Activated CD8-positive, alpha-beta T cell treated with anti-CD3 and anti-CD28 coated beads for 36 hours (primary cell): ENCODE measurements at regions not wholly inside any gene's neighbourhood (a gene's known extent, or its start where the extent isn't known, plus 50 kb on each side); places are given as distances from the start of the nearest gene placed in this dataset. TPM values are rescaled to one million over a fixed set of nuclear protein-coding genes. Genes with fewer than 3 reads are reported as not detected.
"Not testable (repeated sequence)": the region's sequence is repeated elsewhere in the genome, so short reads cannot be mapped to it uniquely, and the experiment has no call there.

Experiments used
- ATAC-seq: fragments of 200-7000 bp; cut with Tn5 transposase; one replicate; pipeline ENCODE4 v1.10.0; 2021; ENCODE audit warnings: mild to moderate bottlenecking, moderate library complexity
- CTCF ChIA-PET: fragments of 350-600 bp; sonication (Branson Sonifier 250); formaldehyde crosslinking; loops from one replicate; lab custom pipeline; 2021; ENCODE audit warnings: antibody characterized with exemption; lab: Charles Lee
- POLR2A ChIA-PET: fragments of 350-600 bp; sonication (Branson Sonifier 250); formaldehyde crosslinking; loops from one replicate; lab custom pipeline; 2021; ENCODE audit warnings: antibody characterized with exemption; lab: Charles Lee
- DNase-seq: peaks from one replicate; pipeline ENCODE4 v3.0.0-alpha.2; 2020
- H3K27ac Mint-ChIP-seq: one replicate; pipeline ENCODE4 v1.8.0; 2021; ENCODE audit warnings: mild to moderate bottlenecking, mixed read lengths
- H3K27me3 Mint-ChIP-seq: one replicate; pipeline ENCODE4 v1.8.0; 2021; ENCODE audit warnings: mixed read lengths
- H3K36me3 Mint-ChIP-seq: one replicate; pipeline ENCODE4 v1.8.0; 2021; ENCODE audit warnings: low read depth, mixed read lengths
- H3K4me1 Mint-ChIP-seq: one replicate; pipeline ENCODE4 v1.8.0; 2021; ENCODE audit warnings: low read depth, mixed read lengths
- H3K4me3 Mint-ChIP-seq: one replicate; pipeline ENCODE4 v1.8.0; 2021; ENCODE audit warnings: mild to moderate bottlenecking, moderate library complexity, mixed read lengths
- H3K9me3 Mint-ChIP-seq: one replicate; pipeline ENCODE4 v1.8.0; 2021; ENCODE audit warnings: mixed read lengths
- intact Hi-C: fragments of 100-400 bp; cut with micrococcal nuclease; formaldehyde crosslinking; loops from one replicate; pipeline ENCODE4 v1.10.0; 2022
- microRNA-seq: library from miRNA; unstranded; fragments of <30 nt; microRNA quantifications from one replicate; pipeline ENCODE4 v1.2.0, GENCODE V29; 2022; ENCODE audit warnings: borderline microRNAs expressed, borderline replicate concordance
- TF ChIP-seq, protein P1 (sequence below): fragments of 200-600 bp; IDR thresholded peaks from one replicate; pipeline ENCODE4 v1.8.0; 2022; ENCODE audit warnings: antibody characterized with exemption, mild to moderate bottlenecking

DNA sequence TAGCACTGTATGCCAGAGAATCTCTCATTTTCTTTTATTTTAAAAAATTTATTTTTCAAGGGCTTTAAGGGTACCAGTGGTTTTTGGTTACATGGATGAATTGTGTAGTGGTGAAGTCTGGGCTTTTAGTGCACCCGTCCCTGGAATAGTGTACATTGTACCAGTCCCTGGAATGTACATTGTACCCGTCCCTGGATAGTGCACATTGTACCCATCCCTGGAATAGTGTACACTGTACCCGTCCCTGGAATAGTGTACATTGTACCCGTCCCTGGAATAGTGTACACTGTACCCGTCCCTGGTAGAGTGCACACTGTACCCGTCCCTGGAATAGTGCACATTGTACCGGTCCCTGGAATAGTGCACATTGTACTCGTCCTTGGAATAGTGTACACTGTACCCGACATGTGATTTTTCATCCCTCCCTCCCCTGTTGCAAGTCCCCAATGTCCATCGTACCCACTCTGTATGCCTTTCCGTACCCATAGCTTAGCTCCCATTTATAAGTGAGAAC is 56.1 kb upstream of the HELT start:
- TF ChIP-seq, protein P1, sequence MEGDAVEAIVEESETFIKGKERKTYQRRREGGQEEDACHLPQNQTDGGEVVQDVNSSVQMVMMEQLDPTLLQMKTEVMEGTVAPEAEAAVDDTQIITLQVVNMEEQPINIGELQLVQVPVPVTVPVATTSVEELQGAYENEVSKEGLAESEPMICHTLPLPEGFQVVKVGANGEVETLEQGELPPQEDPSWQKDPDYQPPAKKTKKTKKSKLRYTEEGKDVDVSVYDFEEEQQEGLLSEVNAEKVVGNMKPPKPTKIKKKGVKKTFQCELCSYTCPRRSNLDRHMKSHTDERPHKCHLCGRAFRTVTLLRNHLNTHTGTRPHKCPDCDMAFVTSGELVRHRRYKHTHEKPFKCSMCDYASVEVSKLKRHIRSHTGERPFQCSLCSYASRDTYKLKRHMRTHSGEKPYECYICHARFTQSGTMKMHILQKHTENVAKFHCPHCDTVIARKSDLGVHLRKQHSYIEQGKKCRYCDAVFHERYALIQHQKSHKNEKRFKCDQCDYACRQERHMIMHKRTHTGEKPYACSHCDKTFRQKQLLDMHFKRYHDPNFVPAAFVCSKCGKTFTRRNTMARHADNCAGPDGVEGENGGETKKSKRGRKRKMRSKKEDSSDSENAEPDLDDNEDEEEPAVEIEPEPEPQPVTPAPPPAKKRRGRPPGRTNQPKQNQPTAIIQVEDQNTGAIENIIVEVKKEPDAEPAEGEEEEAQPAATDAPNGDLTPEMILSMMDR: no peak
- POLR2A ChIA-PET: no interaction called here
- peaks cover 3% of the 10 kb centered on the region for H3K9me3 Mint-ChIP-seq

GRCh38 chr4:184965230-184966050 is 52.9 kb upstream of the HELT start:
- CTCF ChIA-PET, H3K27me3 Mint-ChIP-seq, H3K36me3 Mint-ChIP-seq, ATAC-seq, POLR2A ChIA-PET, H3K4me1 Mint-ChIP-seq, intact Hi-C loops, H3K9me3 Mint-ChIP-seq: not testable (repeated sequence)
- peak; percentile 34 for DNase-seq
- peak overlapping the region; percentile 73 for H3K4me3 Mint-ChIP-seq
- H3K27ac Mint-ChIP-seq: peak overlapping the region; percentile 90

More for the DNA sequence above, 56.1 kb upstream of the HELT start:
- intact Hi-C loops: no loop called here
- H3K4me3 Mint-ChIP-seq: no peak overlapping the region
- peaks cover 4% of the 10 kb centered on the region for H3K36me3 Mint-ChIP-seq
- DNase-seq (no peak), ATAC-seq (no peak)
- H3K27ac Mint-ChIP-seq: no peak overlapping the region
- H3K27me3 Mint-ChIP-seq: peaks cover 5% of the 10 kb centered on the region
- peaks cover 2% of the 10 kb centered on the region for H3K4me1 Mint-ChIP-seq
- CTCF ChIA-PET: no interaction called here

GRCh38 chr4:184966051-184966691 is 52.1 kb upstream of the HELT start:
- H3K36me3 Mint-ChIP-seq, H3K4me1 Mint-ChIP-seq, intact Hi-C loops, H3K4me3 Mint-ChIP-seq, H3K27me3 Mint-ChIP-seq, CTCF ChIA-PET, POLR2A ChIA-PET, H3K9me3 Mint-ChIP-seq, H3K27ac Mint-ChIP-seq, ATAC-seq: not testable (repeated sequence)
- DNase-seq: peak; percentile 39

GRCh38 chr4:184967699-184968098 is 50.6 kb upstream of the HELT start:
- Mint-ChIP-seq H3K9me3 (peaks cover 18% of the 10 kb centered on the region), H3K4me3 (peak overlapping the region; percentile 65), H3K27ac (peak overlapping the region; percentile 83)
- POLR2A ChIA-PET, CTCF ChIA-PET, H3K4me1 Mint-ChIP-seq, H3K36me3 Mint-ChIP-seq, H3K27me3 Mint-ChIP-seq, intact Hi-C loops: not testable (repeated sequence)
- ATAC-seq: peak; percentile 28
- peak; percentile 43 for DNase-seq

GRCh38 chr4:184968366-184968765 is 49.9 kb upstream of the HELT start:
- H3K4me1 Mint-ChIP-seq: peaks cover 5% of the 10 kb centered on the region
- POLR2A ChIA-PET: no interaction called here
- no peak overlapping the region for H3K4me3 Mint-ChIP-seq
- intact Hi-C loops: no loop called here
- CTCF ChIA-PET: no interaction called here
- H3K27me3 Mint-ChIP-seq: peaks cover 8% of the 10 kb centered on the region
- ATAC-seq (no peak), DNase-seq (no peak)
- H3K27ac Mint-ChIP-seq: no peak overlapping the region
- peaks cover 6% of the 10 kb centered on the region for H3K36me3 Mint-ChIP-seq
- TF ChIP-seq, protein P1: no peak
- H3K9me3 Mint-ChIP-seq: peaks cover 18% of the 10 kb centered on the region

Small RNA genes lying in the stretch of these regions (microRNA-seq; reads per million reads assigned to microRNA genes)
- not detected for gene MIR4455
